Smooth muscle cell (in vitro differentiated cells): ENCODE measurements at regions not wholly inside any gene's neighbourhood (a gene's known extent, or its start where the extent isn't known, plus 50 kb on each side); places are given as distances from the start of the nearest gene placed in this dataset.

ENCODE experiments used
- DNase-seq: peaks from one replicate; lab custom pipeline; 2025; ENCODE audit not compliant: unreplicated experiment; lab: John Stamatoyannopoulos, UW
- H2AFZ ChIP-seq: fragments of 200-600 bp; sonication (generic); 2 replicates; pipeline ENCODE4 v1.6.0; 2016; ENCODE audit warnings: antibody characterized with exemption, low read depth, mild to moderate bottlenecking
- H3F3A ChIP-seq: fragments of 200-600 bp; sonication (generic); 2 replicates; pipeline ENCODE4 v1.6.0; 2017; ENCODE audit warnings: antibody characterized with exemption, low read depth
- H3K27ac ChIP-seq: fragments of 200-600 bp; sonication (generic); 2 replicates; pipeline ENCODE4 v1.5.1; 2016; ENCODE audit warnings: low read depth, mild to moderate bottlenecking
- H3K27me3 ChIP-seq: fragments of 200-600 bp; sonication (generic); 2 replicates; pipeline ENCODE4 v1.6.1; 2016; ENCODE audit warnings: low read depth, mild to moderate bottlenecking
- H3K36me3 ChIP-seq: fragments of 200-600 bp; sonication (generic); 2 replicates; pipeline ENCODE4 v1.5.1; 2016; ENCODE audit warnings: low read depth
- H3K4me1 ChIP-seq: fragments of 200-600 bp; sonication (generic); 2 replicates; pipeline ENCODE4 v1.5.1; 2016; ENCODE audit warnings: low read depth
- H3K4me2 ChIP-seq: fragments of 200-600 bp; sonication (generic); 2 replicates; pipeline ENCODE4 v1.6.0; 2016; ENCODE audit warnings: mild to moderate bottlenecking
- H3K4me3 ChIP-seq: fragments of 200-600 bp; sonication (generic); 2 replicates; pipeline ENCODE4 v1.5.1; 2016; ENCODE audit warnings: mild to moderate bottlenecking
- H3K79me2 ChIP-seq: fragments of 200-600 bp; sonication (generic); 2 replicates; pipeline ENCODE4 v1.6.0; 2016; ENCODE audit warnings: low read depth, mild to moderate bottlenecking
- H3K9ac ChIP-seq: fragments of 200-600 bp; sonication (generic); 2 replicates; pipeline ENCODE4 v1.6.0; 2016; ENCODE audit warnings: low read depth
- H3K9me3 ChIP-seq: fragments of 200-600 bp; sonication (generic); replicated peaks from 2 replicates; pipeline ENCODE4 v1.5.1; 2016; ENCODE audit warnings: low read depth
- H4K20me1 ChIP-seq: fragments of 200-600 bp; sonication (generic); 2 replicates; pipeline ENCODE4 v1.6.0; 2016; ENCODE audit warnings: low read depth
- WGBS: methylation state at CpG from one replicate; pipeline ENCODE4 v1.1.7; 2016; ENCODE audit warnings: low lambda C conversion rate; 5-methylcytosine and 5-hydroxymethylcytosine counted together
- TF ChIP-seq, protein P1 (sequence below): fragments of 200-600 bp; sonication (generic); IDR thresholded peaks from 2 replicates; pipeline ENCODE4 v1.5.1; 2017; ENCODE audit warnings: borderline replicate concordance, mild to moderate bottlenecking, antibody characterized with exemption; ENCODE audit not compliant: insufficient read depth, poor library complexity, severe bottlenecking

GRCh38 chr2:179348906-179349305 is 84.3 kb upstream of the SESTD1 start:
- no peaks in the 10 kb centered on the region for H3K9me3 ChIP-seq
- H3K36me3 ChIP-seq = no peaks in the 10 kb centered on the region
- peaks cover 10% of the 10 kb centered on the region for H3K4me1 ChIP-seq
- H2AFZ ChIP-seq = peak overlapping the region; percentile 33
- H3F3A ChIP-seq = no peaks in the 10 kb centered on the region
- no peak overlapping the region for H3K9ac ChIP-seq
- H4K20me1 ChIP-seq = no peaks in the 10 kb centered on the region
- no peaks in the 10 kb centered on the region for H3K27me3 ChIP-seq
- WGBS = 80% methylated on average over 3 of the region's 3 CpGs
- no peak overlapping the region for H3K4me3 ChIP-seq
- TF ChIP-seq, protein P1, sequence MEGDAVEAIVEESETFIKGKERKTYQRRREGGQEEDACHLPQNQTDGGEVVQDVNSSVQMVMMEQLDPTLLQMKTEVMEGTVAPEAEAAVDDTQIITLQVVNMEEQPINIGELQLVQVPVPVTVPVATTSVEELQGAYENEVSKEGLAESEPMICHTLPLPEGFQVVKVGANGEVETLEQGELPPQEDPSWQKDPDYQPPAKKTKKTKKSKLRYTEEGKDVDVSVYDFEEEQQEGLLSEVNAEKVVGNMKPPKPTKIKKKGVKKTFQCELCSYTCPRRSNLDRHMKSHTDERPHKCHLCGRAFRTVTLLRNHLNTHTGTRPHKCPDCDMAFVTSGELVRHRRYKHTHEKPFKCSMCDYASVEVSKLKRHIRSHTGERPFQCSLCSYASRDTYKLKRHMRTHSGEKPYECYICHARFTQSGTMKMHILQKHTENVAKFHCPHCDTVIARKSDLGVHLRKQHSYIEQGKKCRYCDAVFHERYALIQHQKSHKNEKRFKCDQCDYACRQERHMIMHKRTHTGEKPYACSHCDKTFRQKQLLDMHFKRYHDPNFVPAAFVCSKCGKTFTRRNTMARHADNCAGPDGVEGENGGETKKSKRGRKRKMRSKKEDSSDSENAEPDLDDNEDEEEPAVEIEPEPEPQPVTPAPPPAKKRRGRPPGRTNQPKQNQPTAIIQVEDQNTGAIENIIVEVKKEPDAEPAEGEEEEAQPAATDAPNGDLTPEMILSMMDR = no peak
- DNase-seq = no peak
- H3K79me2 ChIP-seq = no peaks in the 10 kb centered on the region
- no peak overlapping the region for H3K4me2 ChIP-seq
- no peak overlapping the region for H3K27ac ChIP-seq

GRCh38 chr2:179344970-179345369 is 80.3 kb upstream of the SESTD1 start:
- no peaks in the 10 kb centered on the region for H4K20me1 ChIP-seq
- H3K4me2 ChIP-seq = peak overlapping the region; percentile 38
- peaks cover 10% of the 10 kb centered on the region for H3K4me1 ChIP-seq
- H3K27me3 ChIP-seq = no peaks in the 10 kb centered on the region
- 83% methylated on average over 1 of the region's 1 CpG for WGBS
- DNase-seq = no peak
- peak overlapping the region; percentile 52 for H3K27ac ChIP-seq
- H3K9ac ChIP-seq = peak overlapping the region; percentile 32
- TF ChIP-seq, protein P1 = no peak
- H2AFZ ChIP-seq = peak overlapping the region; percentile 83
- H3F3A ChIP-seq = no peaks in the 10 kb centered on the region
- no peaks in the 10 kb centered on the region for H3K36me3 ChIP-seq
- no peaks in the 10 kb centered on the region for H3K79me2 ChIP-seq
- no peaks in the 10 kb centered on the region for H3K9me3 ChIP-seq
- H3K4me3 ChIP-seq = no peak overlapping the region

- Histone ChIP-seq H3K9me3 (no peaks in the 10 kb centered on the region), H2AFZ (peak overlapping the region; percentile 83), H3K79me2 (no peaks in the 10 kb centered on the region), H3K9ac (peak overlapping the region; percentile 32), H3K4me2 (peak overlapping the region; percentile 38), H3F3A (no peaks in the 10 kb centered on the region), H3K27ac (peak overlapping the region; percentile 52), H3K36me3 (no peaks in the 10 kb centered on the region), H4K20me1 (no peaks in the 10 kb centered on the region), H3K4me1 (peaks cover 10% of the 10 kb centered on the region), H3K4me3 (no peak overlapping the region), H3K27me3 (no peaks in the 10 kb centered on the region)
- TF ChIP-seq, protein P1 = no peak
- 51% methylated on average over 4 of the region's 4 CpGs for WGBS
- DNase-seq = no peak
These were observed 79.8 kb upstream of the SESTD1 start for GRCh38 chr2:179344280-179344964.

- Histone ChIP-seq H3K27me3 (no peaks in the 10 kb centered on the region), H3K79me2 (no peaks in the 10 kb centered on the region), H3F3A (no peaks in the 10 kb centered on the region), H3K4me1 (peaks cover 12% of the 10 kb centered on the region), H3K36me3 (no peaks in the 10 kb centered on the region), H3K27ac (peak overlapping the region; percentile 52), H3K9me3 (no peaks in the 10 kb centered on the region), H2AFZ (peak overlapping the region; percentile 83), H3K9ac (peak overlapping the region; percentile 32), H3K4me3 (no peak overlapping the region), H3K4me2 (no peak overlapping the region), H4K20me1 (no peaks in the 10 kb centered on the region)
- no peak for DNase-seq
- TF ChIP-seq, protein P1 = no peak
These were observed 79.3 kb upstream of the SESTD1 start for GRCh38 chr2:179343945-179344279.
